B cell (primary cell): ENCODE measurements at regions not wholly inside any gene's neighbourhood (a gene's known extent, or its start where the extent isn't known, plus 50 kb on each side); places are given as distances from the start of the nearest gene placed in this dataset.

ENCODE experiments used
- ATAC-seq: fragments of 200-7000 bp; cut with Tn5 transposase; one replicate; pipeline ENCODE4 v1.10.0; 2021; ENCODE audit warnings: low read depth, mild to moderate bottlenecking, moderate number of reproducible peaks, moderate library complexity
- CTCF ChIA-PET: fragments of 350-600 bp; sonication (Branson Sonifier 250); formaldehyde crosslinking; loops from one replicate; lab custom pipeline; 2021; ENCODE audit warnings: antibody characterized with exemption, inconsistent platforms; lab: Charles Lee
- POLR2A ChIA-PET: fragments of 350-600 bp; sonication (Branson Sonifier 250); formaldehyde crosslinking; loops from one replicate; lab custom pipeline; 2021; ENCODE audit warnings: antibody characterized with exemption; lab: Charles Lee
- DNase-seq: peaks from one replicate; pipeline ENCODE4 v3.0.0; 2013
- H2AFZ ChIP-seq: 2 replicates; pipeline ENCODE4 v1.6.1; 2012; ENCODE audit warnings: mild to moderate bottlenecking, low read depth, low read length; ENCODE audit not compliant: insufficient read depth, poor library complexity, severe bottlenecking
- H3K27ac ChIP-seq, 2 donors: 1 replicate in 1 of 2; 2 replicates in 1 of 2; pipeline ENCODE4 v1.5.1; 2012 to 2013; ENCODE audit warnings: low read length in 2 of 2, mild to moderate bottlenecking in 2 of 2, moderate library complexity in 1 of 2
- H3K27me3 ChIP-seq, 4 experiments: fragments of 200-600 bp in 1 of 4; sonication (generic) in 1 of 4; replicated peaks in 1 of 4; 1 replicate in 2 of 4; 2 replicates in 2 of 4; pipeline versions ENCODE4 v1.6.1 to v1.7.0; 2013 to 2016; ENCODE audit warnings: low read length in 3 of 4, mild to moderate bottlenecking in 2 of 4, mixed read lengths in 1 of 4, moderate library complexity in 1 of 4; ENCODE audit not compliant: insufficient read depth in 4 of 4, control insufficient read depth in 3 of 4; ENCODE audit errors: control extremely low read depth in 1 of 4
- H3K36me3 ChIP-seq, 2 experiments: replicated peaks in 1 of 2; 1 replicate in 1 of 2; 2 replicates in 1 of 2; pipeline versions ENCODE4 v1.6.1 to v1.7.1; 2013; ENCODE audit warnings: low read length in 1 of 2; ENCODE audit not compliant: insufficient read depth in 2 of 2, control insufficient read depth in 1 of 2; ENCODE audit errors: control extremely low read depth in 1 of 2, extremely low read depth in 1 of 2
- H3K4me1 ChIP-seq, 2 donors: fragments of 200-600 bp in 1 of 2; sonication (generic) in 1 of 2; 1 replicate in 1 of 2; 2 replicates in 1 of 2; pipeline versions ENCODE4 v1.5.1 to v1.6.1; 2013 to 2017; ENCODE audit warnings: low read length in 2 of 2; ENCODE audit not compliant: control insufficient read depth in 2 of 2, insufficient read depth in 2 of 2
- H3K4me2 ChIP-seq: replicated peaks from 2 replicates; pipeline ENCODE3; 2012; ENCODE audit warnings: mild to moderate bottlenecking, low read depth, low read length; ENCODE audit not compliant: poor library complexity, severe bottlenecking
- H3K4me3 ChIP-seq, 5 experiments: fragments of 200-600 bp in 1 of 5; sonication (generic) in 1 of 5; 1 replicate in 3 of 5; 2 replicates in 2 of 5; pipeline versions ENCODE4 v1.5.1 to v1.7.0; 2011 to 2016; ENCODE audit warnings: low read length in 4 of 5, mild to moderate bottlenecking in 4 of 5, low read depth in 2 of 5, control low read depth in 1 of 5, moderate library complexity in 1 of 5; ENCODE audit not compliant: insufficient read depth in 1 of 5; ENCODE audit errors: control extremely low read depth in 1 of 5, extremely low read depth in 1 of 5
- H3K79me2 ChIP-seq: fragments of 200-600 bp; sonication (generic); one replicate; pipeline ENCODE4 v1.6.0; 2016; ENCODE audit warnings: low read length; ENCODE audit not compliant: control insufficient read depth, insufficient read depth
- H3K9ac ChIP-seq: fragments of 200-600 bp; sonication (generic); 2 replicates; pipeline ENCODE4 v1.6.1; 2017; ENCODE audit warnings: mild to moderate bottlenecking, low read length, moderate library complexity
- H3K9me3 ChIP-seq, 3 donors: one replicate each; pipeline versions ENCODE4 v1.6.1 to v1.7.1; 2013; ENCODE audit warnings: low read length in 2 of 3; ENCODE audit not compliant: control insufficient read depth in 2 of 3, insufficient read depth in 1 of 3; ENCODE audit errors: control extremely low read depth in 1 of 3
- H4K20me1 ChIP-seq: 2 replicates; pipeline ENCODE4 v1.6.0; 2012; ENCODE audit warnings: mild to moderate bottlenecking, low read length; ENCODE audit not compliant: insufficient read depth, control insufficient read depth, poor library complexity, severe bottlenecking
- H3K27ac Mint-ChIP-seq: one replicate; pipeline ENCODE4 v1.8.0; 2021; ENCODE audit warnings: mixed read lengths
- H3K27me3 Mint-ChIP-seq: one replicate; pipeline ENCODE4 v1.8.0; 2021; ENCODE audit warnings: mixed read lengths
- H3K4me1 Mint-ChIP-seq: one replicate; pipeline ENCODE4 v1.8.0; 2021; ENCODE audit warnings: mixed read lengths
- H3K4me3 Mint-ChIP-seq: one replicate; pipeline ENCODE4 v1.8.0; 2021; ENCODE audit warnings: mixed read lengths
- H3K9me3 Mint-ChIP-seq: one replicate; pipeline ENCODE4 v1.8.0; 2022; ENCODE audit warnings: mixed read lengths; ENCODE audit not compliant: insufficient read depth
- EZH2 ChIP-seq: IDR thresholded peaks from 2 replicates; pipeline ENCODE4 v1.6.1; 2012; ENCODE audit warnings: borderline replicate concordance, low read depth, mild to moderate bottlenecking, moderate library complexity, low read length; ENCODE audit not compliant: insufficient read depth, poor library complexity, severe bottlenecking
- WGBS: methylation state at CpG from one replicate; pipeline ENCODE4 v1.1.5; 2013; ENCODE audit warnings: missing lambda C conversion rate; ENCODE audit not compliant: insufficient coverage; 5-methylcytosine and 5-hydroxymethylcytosine counted together
- intact Hi-C: fragments of 100-400 bp; cut with micrococcal nuclease; formaldehyde crosslinking; loops from one replicate; pipeline ENCODE4 v1.10.0; 2022
- TF ChIP-seq, protein P1 (sequence below): fragments of 200-600 bp; IDR thresholded peaks from one replicate; pipeline ENCODE4 v1.8.0; 2022; ENCODE audit warnings: antibody characterized with exemption, mild to moderate bottlenecking

DNA sequence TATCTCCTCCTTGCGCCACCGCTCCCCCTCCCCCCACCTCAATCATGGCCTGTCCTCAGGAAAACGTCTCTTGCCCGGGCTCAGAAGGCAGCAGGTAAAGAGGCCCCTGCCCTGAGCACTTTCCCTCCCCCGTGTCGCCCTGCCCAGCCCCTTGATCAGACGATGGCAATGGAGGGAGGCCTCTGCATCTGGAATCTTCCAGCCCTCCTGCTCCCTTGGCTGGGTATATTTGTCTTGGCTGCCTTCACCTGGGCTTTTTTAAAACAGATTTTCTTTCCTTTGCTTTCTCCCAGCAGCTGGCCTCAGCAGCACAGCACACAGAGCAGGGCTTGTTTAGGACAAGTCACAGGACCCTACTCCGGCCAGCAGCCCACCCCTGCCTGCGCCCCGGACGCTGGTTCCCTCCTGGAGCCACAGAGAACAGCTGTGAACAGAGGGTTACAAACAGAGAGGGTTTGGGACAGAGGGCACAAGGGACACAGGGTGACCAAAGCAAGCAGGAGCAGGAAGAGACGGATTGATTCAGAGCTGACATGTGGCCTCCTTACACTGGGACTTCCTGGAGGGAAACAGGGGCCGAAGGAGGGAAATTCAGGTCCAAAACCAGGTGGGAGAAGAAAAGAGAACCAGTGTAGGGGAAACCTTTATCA lies 78.7 kb downstream of the ISG20 start:
- DNase-seq (no peak), ATAC-seq (no peak)
- WGBS: 89% methylated on average over 13 of the region's 13 CpGs
- ChIA-PET POLR2A (no interaction called here), CTCF (no interaction called here)
- H3K27ac Mint-ChIP-seq: no peak overlapping the region
- peaks cover 19% of the 10 kb centered on the region for H3K27me3 Mint-ChIP-seq
- TF ChIP-seq EZH2: no peak
- TF ChIP-seq, protein P1, sequence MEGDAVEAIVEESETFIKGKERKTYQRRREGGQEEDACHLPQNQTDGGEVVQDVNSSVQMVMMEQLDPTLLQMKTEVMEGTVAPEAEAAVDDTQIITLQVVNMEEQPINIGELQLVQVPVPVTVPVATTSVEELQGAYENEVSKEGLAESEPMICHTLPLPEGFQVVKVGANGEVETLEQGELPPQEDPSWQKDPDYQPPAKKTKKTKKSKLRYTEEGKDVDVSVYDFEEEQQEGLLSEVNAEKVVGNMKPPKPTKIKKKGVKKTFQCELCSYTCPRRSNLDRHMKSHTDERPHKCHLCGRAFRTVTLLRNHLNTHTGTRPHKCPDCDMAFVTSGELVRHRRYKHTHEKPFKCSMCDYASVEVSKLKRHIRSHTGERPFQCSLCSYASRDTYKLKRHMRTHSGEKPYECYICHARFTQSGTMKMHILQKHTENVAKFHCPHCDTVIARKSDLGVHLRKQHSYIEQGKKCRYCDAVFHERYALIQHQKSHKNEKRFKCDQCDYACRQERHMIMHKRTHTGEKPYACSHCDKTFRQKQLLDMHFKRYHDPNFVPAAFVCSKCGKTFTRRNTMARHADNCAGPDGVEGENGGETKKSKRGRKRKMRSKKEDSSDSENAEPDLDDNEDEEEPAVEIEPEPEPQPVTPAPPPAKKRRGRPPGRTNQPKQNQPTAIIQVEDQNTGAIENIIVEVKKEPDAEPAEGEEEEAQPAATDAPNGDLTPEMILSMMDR: no peak
- no peaks in the 10 kb centered on the region for H3K9me3 Mint-ChIP-seq
- Histone ChIP-seq H3K27ac (no peak overlapping the region), H3K4me2 (no peak overlapping the region), H3K4me3 (no peak overlapping the region), H3K4me1 (peaks cover 12 to 16% of the 10 kb centered on the region in 2 donors), H4K20me1 (no peaks in the 10 kb centered on the region), H2AFZ (no peak overlapping the region), H3K36me3 (no peaks in the 10 kb centered on the region), H3K27me3 (peaks cover 0 to 7% (median 0%) of the 10 kb centered on the region in 4 experiments), H3K79me2 (no peaks in the 10 kb centered on the region), H3K9ac (no peak overlapping the region), H3K9me3 (peaks cover 0 to 5% (median 0%) of the 10 kb centered on the region in 3 donors)
- intact Hi-C loops: no loop called here
- peaks cover 16% of the 10 kb centered on the region for H3K4me1 Mint-ChIP-seq
- H3K4me3 Mint-ChIP-seq: no peak overlapping the region

DNA sequence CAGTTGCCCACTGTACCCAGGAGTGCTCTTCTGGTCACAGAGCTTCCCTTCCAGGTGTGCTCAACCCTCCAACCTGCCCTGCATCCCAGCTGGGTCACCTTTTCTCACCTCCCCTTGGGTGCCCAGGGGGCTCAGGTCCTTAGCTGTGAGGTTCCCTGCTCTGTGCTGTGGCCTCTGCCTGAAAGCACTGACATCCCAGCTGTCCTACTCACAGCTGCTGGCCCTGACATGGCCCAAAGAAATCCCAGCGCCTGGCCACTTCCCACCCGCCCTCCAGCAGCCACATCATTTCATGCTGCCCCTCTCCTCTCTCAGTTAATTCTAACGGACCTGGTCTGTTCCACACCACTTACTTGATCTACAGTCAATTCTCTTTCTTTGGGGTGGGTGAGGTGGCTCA lies 79.9 kb downstream of the ISG20 start:
- H3K27me3 ChIP-seq: no peaks in the 10 kb centered on the region
- ChIA-PET CTCF (no interaction called here), POLR2A (no interaction called here)
- intact Hi-C loops: no loop called here
- no peak overlapping the region for H3K4me3 ChIP-seq
- DNase-seq (no peak), ATAC-seq (no peak)
- no peaks in the 10 kb centered on the region for H3K9me3 Mint-ChIP-seq
- H3K79me2 ChIP-seq: no peaks in the 10 kb centered on the region
- H3K4me2 ChIP-seq: no peak overlapping the region
- peaks cover 6% of the 10 kb centered on the region for H3K27me3 Mint-ChIP-seq
- no CpG with 5 or more reads among the region's 3 CpGs for WGBS
- no peak overlapping the region for H3K4me3 Mint-ChIP-seq
- H4K20me1 ChIP-seq: no peaks in the 10 kb centered on the region
- H3K9me3 ChIP-seq: peaks cover 0 to 5% (median 0%) of the 10 kb centered on the region in 3 donors
- no peak for TF ChIP-seq EZH2
- TF ChIP-seq, protein P1: no peak
- H3K4me1 Mint-ChIP-seq: peaks cover 16% of the 10 kb centered on the region
- no peak overlapping the region for H3K9ac ChIP-seq
- H2AFZ ChIP-seq: no peak overlapping the region
- H3K27ac Mint-ChIP-seq: no peak overlapping the region
- peaks cover 12 to 16% of the 10 kb centered on the region in 2 donors for H3K4me1 ChIP-seq
- H3K36me3 ChIP-seq: no peaks in the 10 kb centered on the region
- no peak overlapping the region for H3K27ac ChIP-seq
